SK-N-SH treated with all-trans-retinoic acid at 6 μM for 48 hours (cell line): ENCODE measurements at regions not wholly inside any gene's neighbourhood (a gene's known extent, or its start where the extent isn't known, plus 50 kb on each side); places are given as distances from the start of the nearest gene placed in this dataset.
A peak's percentile ranks its signal among the peaks of the same experiment; 100 is the strongest.
"Not testable (repeated sequence)": the region's sequence is repeated elsewhere in the genome, so short reads cannot be mapped to it uniquely, and the experiment has no call there.

Experiments
- ATAC-seq: fragments of 200-7000 bp; cut with Tn5 transposase; 3 replicates; pipeline ENCODE4 v1.9.1; 2020; ENCODE audit warnings: mild to moderate bottlenecking, moderate library complexity
- BACH2 ChIP-seq: fragments of 250-450 bp; sonication (Bioruptor Pico); IDR thresholded peaks from 2 replicates; pipeline ENCODE4 v1.9.0; 2021; ENCODE audit warnings: mild to moderate bottlenecking, borderline replicate concordance
- CREB5 ChIP-seq: fragments of 250-450 bp; sonication (Bioruptor Pico); IDR thresholded peaks from 2 replicates; pipeline ENCODE4 v1.5.1; 2020; ENCODE audit warnings: low read depth, mild to moderate bottlenecking, moderate library complexity
- CSDC2 ChIP-seq: fragments of 250-450 bp; sonication (Bioruptor Pico); IDR thresholded peaks from 2 replicates; pipeline ENCODE4 v1.5.0; 2020; ENCODE audit warnings: mild to moderate bottlenecking, moderate library complexity
- CSRNP3 ChIP-seq: fragments of 250-450 bp; sonication (Bioruptor Pico); IDR thresholded peaks from 2 replicates; pipeline ENCODE4 v1.5.1; 2021; ENCODE audit warnings: mild to moderate bottlenecking, moderate library complexity
- ESRRG ChIP-seq: fragments of 250-450 bp; sonication (Bioruptor Pico); IDR thresholded peaks from 2 replicates; pipeline ENCODE4 v1.6.1; 2021; ENCODE audit warnings: mild to moderate bottlenecking
- ISL1 ChIP-seq: fragments of 250-450 bp; sonication (Bioruptor Pico); IDR thresholded peaks from 2 replicates; pipeline ENCODE4 v2.1.2; 2022; ENCODE audit warnings: mild to moderate bottlenecking, moderate library complexity
- PATZ1 ChIP-seq: fragments of 250-450 bp; sonication (Bioruptor Pico); IDR thresholded peaks from 2 replicates; pipeline ENCODE4 v1.8.0; 2020; ENCODE audit warnings: mild to moderate bottlenecking, moderate library complexity, borderline replicate concordance
- POU6F1 ChIP-seq: fragments of 250-450 bp; sonication (Bioruptor Pico); IDR thresholded peaks from 2 replicates; pipeline ENCODE4 v1.8.0; 2021; ENCODE audit warnings: low read depth, mild to moderate bottlenecking, moderate library complexity, borderline replicate concordance
- PPARA ChIP-seq: fragments of 250-450 bp; sonication (Bioruptor Pico); IDR thresholded peaks from 2 replicates; pipeline ENCODE4 v1.5.0; 2020; ENCODE audit warnings: mild to moderate bottlenecking, borderline replicate concordance
- RARB ChIP-seq: fragments of 250-450 bp; sonication (Bioruptor Pico); IDR thresholded peaks from 2 replicates; pipeline ENCODE4 v1.8.0; 2021; ENCODE audit warnings: mild to moderate bottlenecking, moderate library complexity
- SNAI2 ChIP-seq: fragments of 250-450 bp; sonication (Bioruptor Pico); IDR thresholded peaks from 2 replicates; pipeline ENCODE4 v1.5.0; 2020; ENCODE audit warnings: mild to moderate bottlenecking, moderate library complexity
- TCF4 ChIP-seq: fragments of 250-450 bp; sonication (Bioruptor Pico); IDR thresholded peaks from 2 replicates; pipeline ENCODE4 v1.8.0; 2021; ENCODE audit warnings: mild to moderate bottlenecking, moderate library complexity, borderline replicate concordance
- TOX ChIP-seq: fragments of 250-450 bp; sonication (Bioruptor Pico); IDR thresholded peaks from 2 replicates; pipeline ENCODE4 v1.8.0; 2021; ENCODE audit warnings: mild to moderate bottlenecking, moderate library complexity, borderline replicate concordance
- TSHZ2 ChIP-seq: fragments of 250-450 bp; sonication (Bioruptor Pico); IDR thresholded peaks from 2 replicates; pipeline ENCODE4 v1.5.0; 2020; ENCODE audit warnings: mild to moderate bottlenecking, moderate library complexity
- ZC3H10 ChIP-seq: fragments of 250-450 bp; sonication (Bioruptor Pico); IDR thresholded peaks from 2 replicates; pipeline ENCODE4 v1.5.1; 2021; ENCODE audit warnings: mild to moderate bottlenecking, moderate library complexity
- ZFP3 ChIP-seq: fragments of 250-450 bp; sonication (Bioruptor Pico); IDR thresholded peaks from 2 replicates; pipeline ENCODE4 v1.5.0; 2020; ENCODE audit warnings: mild to moderate bottlenecking, moderate library complexity
- ZFP30 ChIP-seq: fragments of 450-650 bp; formaldehyde crosslinking; IDR thresholded peaks from 2 replicates; pipeline ENCODE4 v1.5.0; 2022; ENCODE audit warnings: mild to moderate bottlenecking, moderate library complexity
- ZNF70 ChIP-seq: fragments of 450-650 bp; formaldehyde crosslinking; IDR thresholded peaks from 2 replicates; pipeline ENCODE4 v1.5.0; 2020; ENCODE audit warnings: mild to moderate bottlenecking, moderate library complexity
- ZNF8 ChIP-seq: fragments of 450-650 bp; formaldehyde crosslinking; IDR thresholded peaks from 2 replicates; pipeline ENCODE4 v1.5.0; 2020; ENCODE audit warnings: mild to moderate bottlenecking, moderate library complexity

- no peak for ATAC-seq
- TF ChIP-seq CSRNP3 (no peak), TCF4 (CRISPR knock-in tag) (no peak)
These were observed 322.2 kb downstream of the BMPER start for GRCh38 chr7:34227525-34227924.

- not testable (repeated sequence) for ATAC-seq
These were observed 329.8 kb downstream of the BMPER start for GRCh38 chr7:34235101-34235500.

GRCh38 chr7:34236057-34236456 is 330.7 kb downstream of the BMPER start:
- ATAC-seq: peak; percentile 37; the same call in 2 of the 3 replicates
- TF ChIP-seq SNAI2 (CRISPR knock-in tag) (no peak), ISL1 (CRISPR knock-in tag) (no peak), CREB5 (CRISPR knock-in tag) (no peak), RARB (no peak), ZFP3 (no peak), PPARA (CRISPR knock-in tag) (no peak), ZFP30 (CRISPR knock-in tag) (no peak), BACH2 (no peak), CSRNP3 (no peak), ZC3H10 (CRISPR knock-in tag) (no peak), ESRRG (CRISPR knock-in tag) (no peak)

- no peak for ATAC-seq
- TF ChIP-seq CSDC2 (CRISPR knock-in tag): no peak
- TF ChIP-seq PATZ1: no peak
- no peak for TF ChIP-seq SNAI2 (CRISPR knock-in tag)
- no peak for TF ChIP-seq PPARA (CRISPR knock-in tag)
- TF ChIP-seq ESRRG (CRISPR knock-in tag): no peak
- no peak for TF ChIP-seq ZNF8 (CRISPR knock-in tag)
- no peak for TF ChIP-seq TOX (CRISPR knock-in tag)
- no peak for TF ChIP-seq ZC3H10 (CRISPR knock-in tag)
- TF ChIP-seq POU6F1 (CRISPR knock-in tag): no peak
- no peak for TF ChIP-seq RARB
- TF ChIP-seq ZNF70 (CRISPR knock-in tag): no peak
- TF ChIP-seq ZFP3: no peak
- TF ChIP-seq TSHZ2 (CRISPR knock-in tag): no peak
These were observed 331.6 kb downstream of the BMPER start for GRCh38 chr7:34236839-34237492.
